IMR-90 (cell line): ENCODE measurements at regions not wholly inside any gene's neighbourhood (a gene's known extent, or its start where the extent isn't known, plus 50 kb on each side); places are given as distances from the start of the nearest gene placed in this dataset.

Experiments
- ATAC-seq: fragments of 200-7000 bp; cut with Tn5 transposase; 2 replicates; pipeline ENCODE4 v1.9.1; 2020; ENCODE audit warnings: low read depth, mild to moderate bottlenecking, moderate library complexity
- BruUV-seq: library from RNA; stranded (reverse); fragments of 400-500 nt; replicated peaks from 2 replicates; lab custom pipeline; 2021; lab: Mats Ljungman, UMichigan
- CTCF ChIA-PET: fragments of 300-600 bp; formaldehyde crosslinking; extraction: SDS; loops from one replicate; lab custom pipeline; 2021; ENCODE audit warnings: antibody characterized with exemption; lab: Yijun Ruan, JAX
- POLR2A ChIA-PET: fragments of 300-600 bp; sonication (Branson Sonifier 250); formaldehyde crosslinking; loops from one replicate; lab custom pipeline; 2022; ENCODE audit warnings: antibody characterized with exemption; ENCODE audit not compliant: unreplicated experiment; lab: Charles Lee
- DNase-seq: peaks from one replicate; pipeline ENCODE4 v3.0.0; 2013
- H2AFZ ChIP-seq: replicated peaks from 2 replicates; pipeline ENCODE3; 2013; ENCODE audit warnings: low read length, mild to moderate bottlenecking; ENCODE audit not compliant: poor library complexity
- H2AK5ac ChIP-seq: 2 replicates; pipeline ENCODE4 v1.6.1; 2013; ENCODE audit warnings: low read depth, low read length, inconsistent platforms
- H2AK9ac ChIP-seq: replicated peaks from 2 replicates; pipeline ENCODE3; 2013; ENCODE audit warnings: mild to moderate bottlenecking, low read depth, low read length, moderate library complexity; ENCODE audit not compliant: poor library complexity
- H2BK120ac ChIP-seq: 2 replicates; pipeline ENCODE4 v1.6.1; 2013; ENCODE audit warnings: low read depth, low read length, inconsistent platforms
- H2BK15ac ChIP-seq: 3 replicates; pipeline ENCODE4 v1.6.1; 2013; ENCODE audit warnings: low read depth, low read length, inconsistent platforms
- H2BK20ac ChIP-seq: 2 replicates; pipeline ENCODE4 v1.6.1; 2013; ENCODE audit warnings: low read depth, mild to moderate bottlenecking, inconsistent platforms, low read length, moderate library complexity
- H2BK5ac ChIP-seq: 2 replicates; pipeline ENCODE4 v1.6.1; 2013; ENCODE audit warnings: mild to moderate bottlenecking, low read depth, low read length, inconsistent platforms; ENCODE audit not compliant: poor library complexity, severe bottlenecking
- H3K14ac ChIP-seq: replicated peaks from 2 replicates; pipeline ENCODE4 v1.6.1; 2013; ENCODE audit warnings: low read depth, low read length, inconsistent platforms
- H3K18ac ChIP-seq: 2 replicates; pipeline ENCODE4 v1.6.1; 2013; ENCODE audit warnings: low read depth, low read length, control low read depth
- H3K23ac ChIP-seq: 2 replicates; pipeline ENCODE4 v1.6.1; 2013; ENCODE audit warnings: low read depth, low read length, inconsistent platforms
- H3K27ac ChIP-seq: 2 replicates; pipeline ENCODE4 v1.5.1; 2013; ENCODE audit warnings: mild to moderate bottlenecking, control low read depth, low read length; ENCODE audit not compliant: insufficient read depth
- H3K27me3 ChIP-seq: 2 replicates; pipeline ENCODE4 v1.6.1; 2013; ENCODE audit warnings: low read length; ENCODE audit not compliant: control insufficient read depth, insufficient read depth
- H3K36me3 ChIP-seq: 2 replicates; pipeline ENCODE4 v1.6.1; 2013; ENCODE audit warnings: low read length, mixed read lengths; ENCODE audit not compliant: control insufficient read depth, insufficient read depth
- H3K4ac ChIP-seq: 2 replicates; pipeline ENCODE4 v1.6.1; 2013; ENCODE audit warnings: low read depth, low read length, inconsistent platforms
- H3K4me1 ChIP-seq: 2 replicates; pipeline ENCODE4 v1.6.1; 2013; ENCODE audit warnings: low read length, mixed read lengths; ENCODE audit not compliant: control insufficient read depth, insufficient read depth
- H3K4me2 ChIP-seq: 2 replicates; pipeline ENCODE4 v1.6.1; 2013; ENCODE audit warnings: low read depth, mild to moderate bottlenecking, control low read depth, low read length, moderate library complexity
- H3K4me3 ChIP-seq: 2 replicates; pipeline ENCODE4 v1.5.1; 2013; ENCODE audit warnings: low read depth, mild to moderate bottlenecking, control low read depth, low read length, moderate library complexity; ENCODE audit not compliant: insufficient read depth
- H3K56ac ChIP-seq: 2 replicates; pipeline ENCODE4 v1.6.1; 2013; ENCODE audit warnings: low read length, inconsistent platforms; ENCODE audit not compliant: insufficient read depth; ENCODE audit errors: extremely low read depth
- H3K79me1 ChIP-seq, 2 experiments: 2 replicates each; pipeline ENCODE4 v1.6.1; 2013; ENCODE audit warnings: low read length in 2 of 2, inconsistent platforms in 1 of 2, low read depth in 1 of 2
- H3K9ac ChIP-seq: 2 replicates; pipeline ENCODE4 v1.6.1; 2013; ENCODE audit warnings: low read depth, low read length, control low read depth
- H3K9me1 ChIP-seq: 2 replicates; pipeline ENCODE4 v1.6.1; 2013; ENCODE audit warnings: low read length, inconsistent platforms; ENCODE audit not compliant: insufficient read depth
- H3K9me3 ChIP-seq: 2 replicates; pipeline ENCODE4 v1.6.1; 2013; ENCODE audit warnings: low read length; ENCODE audit not compliant: control insufficient read depth, insufficient read depth
- H4K20me1 ChIP-seq: 2 replicates; pipeline ENCODE4 v1.6.1; 2013; ENCODE audit warnings: low read length, inconsistent platforms; ENCODE audit not compliant: insufficient read depth
- H4K5ac ChIP-seq: 2 replicates; pipeline ENCODE4 v1.6.1; 2013; ENCODE audit warnings: mild to moderate bottlenecking, low read depth, low read length, control low read depth
- H4K8ac ChIP-seq, 2 experiments: 2 replicates each; pipeline ENCODE4 v1.6.1; 2013; ENCODE audit warnings: low read depth in 2 of 2, low read length in 2 of 2, control low read depth in 1 of 2, inconsistent platforms in 1 of 2
- H4K91ac ChIP-seq: 2 replicates; pipeline ENCODE4 v1.6.1; 2013; ENCODE audit warnings: low read depth, low read length, inconsistent platforms; ENCODE audit not compliant: insufficient read depth
- BHLHE40 ChIP-seq: fragments of 150-350 bp; IDR thresholded peaks from 2 replicates; pipeline ENCODE4 v1.6.1; 2016; ENCODE audit warnings: mild to moderate bottlenecking, low read depth, low read length
- CEBPB ChIP-seq: IDR thresholded peaks from 2 replicates; pipeline ENCODE4 v1.6.1; 2012; ENCODE audit warnings: low read depth, low read length, improper control_type of control experiment
- CHD1 ChIP-seq: IDR thresholded peaks from 2 replicates; pipeline ENCODE4 v1.6.1; 2012; ENCODE audit warnings: low read depth, low read length, improper control_type of control experiment
- CTCF ChIP-seq: conservative IDR thresholded peaks from 2 replicates; pipeline ENCODE4 v1.5.1; 2012; ENCODE audit warnings: mild to moderate bottlenecking, low read depth, low read length, improper control_type of control experiment
- ELK1 ChIP-seq: fragments of 150-350 bp; IDR thresholded peaks from 2 replicates; pipeline ENCODE4 v1.6.1; 2016; ENCODE audit warnings: low read depth, mild to moderate bottlenecking, low read length, moderate library complexity, borderline replicate concordance
- FOS ChIP-seq: fragments of 150-350 bp; IDR thresholded peaks from 2 replicates; pipeline ENCODE4 v1.6.1; 2016; ENCODE audit warnings: low read depth, low read length
- MAZ ChIP-seq: IDR thresholded peaks from 2 replicates; pipeline ENCODE4 v1.6.1; 2012; ENCODE audit warnings: low read depth, mild to moderate bottlenecking, low read length, improper control_type of control experiment, moderate library complexity, borderline replicate concordance
- MXI1 ChIP-seq: IDR thresholded peaks from 2 replicates; pipeline ENCODE4 v1.6.1; 2012; ENCODE audit warnings: low read depth, mild to moderate bottlenecking, low read length, moderate library complexity, borderline replicate concordance
- NFE2L2 ChIP-seq: fragments of 150-350 bp; IDR thresholded peaks from 2 replicates; pipeline ENCODE4 v1.6.1; 2016; ENCODE audit warnings: low read depth, mild to moderate bottlenecking, low read length
- RFX5 ChIP-seq: IDR thresholded peaks from 2 replicates; pipeline ENCODE4 v1.8.0; 2012; ENCODE audit warnings: low read depth, mild to moderate bottlenecking, low read length, moderate library complexity
- WGBS, 2 experiments: methylation state at CpG; one replicate each; pipeline versions ENCODE4 v1.1.5 to v1.1.7; 2013; ENCODE audit warnings: missing lambda C conversion rate in 2 of 2; ENCODE audit not compliant: insufficient read length in 1 of 2; ENCODE audit errors: extremely low coverage in 2 of 2; 5-methylcytosine and 5-hydroxymethylcytosine counted together
- dilution Hi-C: fragments of 300-500 bp; cut with HindIII; formaldehyde crosslinking; loops from one replicate; pipeline ENCODE4 v1.14.3; 2018; ENCODE audit warnings: low sequenced_read_pairs; ENCODE audit not compliant: unreplicated experiment
- in situ Hi-C: fragments of 300-500 bp; cut with MboI; formaldehyde crosslinking; loops from 3 replicates; pipeline ENCODE4 v1.14.3; 2019; ENCODE audit warnings: low sequenced_read_pairs, inconsistent platforms, mixed read lengths
- intact Hi-C: fragments of 100-400 bp; cut with micrococcal nuclease; formaldehyde crosslinking; loops from 2 replicates; pipeline ENCODE4 v1.10.0; 2022

- Histone ChIP-seq H2BK120ac (no peak overlapping the region), H3K79me1 (peaks cover 0 to 3% of the 10 kb centered on the region in 2 experiments; a peak in 1 of 4 replicates), H4K91ac (no peak overlapping the region), H2BK20ac (no peak overlapping the region), H3K56ac (no peak overlapping the region), H2BK5ac (no peak overlapping the region), H3K23ac (no peak overlapping the region), H4K20me1 (no peaks in the 10 kb centered on the region), H4K8ac (no peak overlapping the region), H2AK9ac (no peak overlapping the region), H3K27ac (no peak overlapping the region), H4K5ac (no peak overlapping the region), H3K9me3 (no peaks in the 10 kb centered on the region), H3K4me2 (no peak overlapping the region), H2AFZ (no peak overlapping the region), H3K36me3 (no peaks in the 10 kb centered on the region), H3K4me1 (no peaks in the 10 kb centered on the region), H3K9ac (no peak overlapping the region), H3K4me3 (no peak overlapping the region), H3K9me1 (peaks cover 3% of the 10 kb centered on the region), H3K4ac (no peak overlapping the region), H3K14ac (no peak overlapping the region), H2AK5ac (no peak overlapping the region), H3K27me3 (no peaks in the 10 kb centered on the region), H3K18ac (no peak overlapping the region), H2BK15ac (no peak overlapping the region)
- ChIA-PET CTCF (no interaction called here), POLR2A (no interaction called here)
- BruUV-seq: no TSS peak
- dilution Hi-C loops: no loop called here
- intact Hi-C loops: no loop called here
- DNase-seq (no peak), ATAC-seq (no peak)
- in situ Hi-C loops: no loop called here
- TF ChIP-seq MAZ: no peak
- no peak for TF ChIP-seq CEBPB
- TF ChIP-seq BHLHE40: no peak
- no peak for TF ChIP-seq CTCF
- no peak for TF ChIP-seq FOS
- TF ChIP-seq MXI1: no peak
- no peak for TF ChIP-seq ELK1
- no peak for TF ChIP-seq NFE2L2
- TF ChIP-seq RFX5: no peak
- TF ChIP-seq CHD1: no peak
- no CpG with 5 or more reads among the region's 1 CpG for whole genome bisulfite sequencing, 2 experiments
Observed at GRCh38 chr2:196410008-196410407, 229.5 kb upstream of the CCDC150 start.
